Naive thymus-derived CD4-positive, alpha-beta T cell (primary cell): ENCODE measurements at regions not wholly inside any gene's neighbourhood (a gene's known extent, or its start where the extent isn't known, plus 50 kb on each side); places are given as distances from the start of the nearest gene placed in this dataset.

Source experiments
- ATAC-seq: fragments of 150-1000 bp; cut with Tn5 transposase; 2 replicates; pipeline ENCODE4 v1.10.0; 2021; ENCODE audit warnings: mild to moderate bottlenecking, moderate library complexity
- CTCF ChIA-PET: fragments of 350-600 bp; sonication (Branson Sonifier 250); formaldehyde crosslinking; loops from one replicate; lab custom pipeline; 2021; ENCODE audit warnings: antibody characterized with exemption; lab: Charles Lee
- POLR2A ChIA-PET: fragments of 350-600 bp; sonication (Branson Sonifier 250); formaldehyde crosslinking; loops from one replicate; lab custom pipeline; 2021; ENCODE audit warnings: antibody characterized with exemption, inconsistent platforms; lab: Charles Lee
- DNase-seq, 9 donors: peaks; one replicate each; pipeline versions ENCODE4 v3.0.0 to v3.0.0-alpha.2; 2020 to 2022; ENCODE audit warnings: mixed read lengths in 1 of 9
- H3K27ac ChIP-seq: one replicate; pipeline ENCODE4 v1.7.0; 2013; ENCODE audit warnings: mild to moderate bottlenecking, low read depth, low read length, moderate library complexity
- H3K27me3 ChIP-seq, 2 donors: one replicate each; pipeline ENCODE4 v1.7.0; 2013; ENCODE audit warnings: low read length in 2 of 2, mild to moderate bottlenecking in 2 of 2, moderate library complexity in 2 of 2; ENCODE audit not compliant: control insufficient read depth in 2 of 2, insufficient read depth in 2 of 2
- H3K36me3 ChIP-seq, 3 experiments: 1 replicate in 2 of 3; 2 replicates in 1 of 3; pipeline ENCODE4 v1.7.0; 2013; ENCODE audit warnings: low read length in 3 of 3, mild to moderate bottlenecking in 3 of 3, moderate library complexity in 1 of 3; ENCODE audit not compliant: insufficient read depth in 3 of 3, control insufficient read depth in 2 of 3
- H3K4me1 ChIP-seq, 2 donors: one replicate each; pipeline ENCODE4 v1.7.0; 2013; ENCODE audit warnings: low read length in 2 of 2, mild to moderate bottlenecking in 2 of 2, moderate library complexity in 1 of 2; ENCODE audit not compliant: control insufficient read depth in 2 of 2, insufficient read depth in 2 of 2
- H3K4me3 ChIP-seq: 2 replicates; pipeline ENCODE4 v1.7.0; 2013; ENCODE audit warnings: mild to moderate bottlenecking, low read length
- H3K9me3 ChIP-seq, 3 experiments: 1 replicate in 2 of 3; 2 replicates in 1 of 3; pipeline ENCODE4 v1.7.0; 2013; ENCODE audit warnings: low read length in 3 of 3; ENCODE audit not compliant: control insufficient read depth in 2 of 3
- H3K27ac Mint-ChIP-seq, 9 donors: one replicate each; pipeline ENCODE4 v1.8.0; 2020 to 2022; ENCODE audit warnings: mixed read lengths in 9 of 9, mild to moderate bottlenecking in 8 of 9, moderate library complexity in 5 of 9, inconsistent platforms in 2 of 9
- H3K27me3 Mint-ChIP-seq, 5 donors: one replicate each; pipeline ENCODE4 v1.8.0; 2021 to 2022; ENCODE audit warnings: mixed read lengths in 5 of 5, mild to moderate bottlenecking in 1 of 5
- H3K36me3 Mint-ChIP-seq, 5 donors: one replicate each; pipeline ENCODE4 v1.8.0; 2020 to 2022; ENCODE audit warnings: mixed read lengths in 5 of 5, mild to moderate bottlenecking in 3 of 5, inconsistent platforms in 1 of 5
- H3K4me1 Mint-ChIP-seq, 7 donors: one replicate each; pipeline ENCODE4 v1.8.0; 2020 to 2022; ENCODE audit warnings: mixed read lengths in 7 of 7, mild to moderate bottlenecking in 3 of 7, inconsistent platforms in 1 of 7
- H3K4me3 Mint-ChIP-seq, 10 donors: one replicate each; pipeline ENCODE4 v1.8.0; 2020 to 2022; ENCODE audit warnings: mild to moderate bottlenecking in 10 of 10, mixed read lengths in 10 of 10, moderate library complexity in 6 of 10, inconsistent platforms in 2 of 10
- H3K9me3 Mint-ChIP-seq, 11 donors: one replicate each; pipeline ENCODE4 v1.8.0; 2020 to 2022; ENCODE audit warnings: mixed read lengths in 11 of 11, mild to moderate bottlenecking in 4 of 11, inconsistent platforms in 1 of 11, moderate library complexity in 1 of 11
- intact Hi-C, 2 donors: fragments of 100-400 bp; cut with micrococcal nuclease; formaldehyde crosslinking; loops; one replicate each; pipeline ENCODE4 v1.15.1; 2023

DNA sequence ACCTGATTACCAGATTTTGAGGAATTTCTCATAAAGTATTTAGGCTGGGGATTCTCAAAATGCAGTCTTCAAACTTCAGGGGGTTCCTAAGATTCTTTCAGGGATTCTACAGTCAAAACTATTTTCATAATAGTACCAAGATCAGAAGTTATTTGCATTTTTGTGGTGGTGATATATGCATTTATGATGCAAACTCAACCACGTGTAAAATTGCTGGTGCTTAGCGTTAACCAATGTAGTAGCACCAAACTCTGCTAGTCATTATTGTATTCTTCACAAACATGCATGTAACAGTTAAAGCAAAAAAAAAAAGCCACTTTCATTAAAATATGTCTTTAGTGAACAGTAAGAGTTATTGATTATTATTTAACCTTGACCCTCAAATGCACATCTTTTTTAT lies 274.9 kb upstream of the DNAJC19 start:
- ATAC-seq (no peak), DNase-seq (no peak)
- H3K4me1 ChIP-seq, result no peaks in the 10 kb centered on the region
- H3K27me3 ChIP-seq, result no peaks in the 10 kb centered on the region
- intact Hi-C loops, result no loop called here
- H3K27ac Mint-ChIP-seq, result no peak overlapping the region
- H3K36me3 Mint-ChIP-seq, result no peaks in the 10 kb centered on the region
- ChIA-PET CTCF (no interaction called here), POLR2A (no interaction called here)
- H3K36me3 ChIP-seq, result no peaks in the 10 kb centered on the region
- no peak overlapping the region for H3K27ac ChIP-seq
- H3K4me3 ChIP-seq, result no peak overlapping the region
- no peak overlapping the region for H3K4me3 Mint-ChIP-seq
- peaks cover 0 to 15% (median 5%) of the 10 kb centered on the region in 11 donors for H3K9me3 Mint-ChIP-seq
- H3K9me3 ChIP-seq, result no peaks in the 10 kb centered on the region
- peaks cover 0 to 10% (median 8%) of the 10 kb centered on the region in 5 donors for H3K27me3 Mint-ChIP-seq
- peaks cover 0 to 4% (median 0%) of the 10 kb centered on the region in 7 donors for H3K4me1 Mint-ChIP-seq

DNA sequence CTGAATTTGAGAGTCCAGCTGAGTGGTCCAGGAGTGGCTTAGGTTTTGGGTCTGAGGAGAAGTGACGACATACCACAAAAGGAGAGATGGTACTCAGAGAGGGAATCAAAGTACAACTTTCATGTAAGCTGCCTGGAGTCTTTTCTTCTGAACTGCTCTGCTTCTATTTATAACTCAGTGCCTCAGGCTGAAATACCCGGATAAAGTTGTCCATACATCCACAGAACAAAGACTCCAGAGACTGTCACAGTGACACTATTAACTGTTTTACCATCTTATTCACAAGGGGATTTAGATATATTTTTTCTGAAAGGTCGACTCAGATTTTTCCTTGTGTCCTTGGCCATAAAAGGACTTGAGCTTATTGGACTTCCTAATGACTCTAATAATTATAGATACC lies 264.3 kb upstream of the DNAJC19 start:
- no peak overlapping the region for H3K27ac ChIP-seq
- ATAC-seq (no peak), DNase-seq (no peak)
- CTCF ChIA-PET, result no interaction called here
- H3K4me3 ChIP-seq, result no peak overlapping the region
- intact Hi-C loops, result no loop called here
- H3K9me3 ChIP-seq, result no peaks in the 10 kb centered on the region
- H3K4me1 Mint-ChIP-seq, result no peaks in the 10 kb centered on the region
- no peaks in the 10 kb centered on the region for H3K27me3 ChIP-seq
- POLR2A ChIA-PET, result no interaction called here
- no peaks in the 10 kb centered on the region for H3K4me1 ChIP-seq
- peaks cover 0 to 1% (median 0%) of the 10 kb centered on the region in 11 donors for H3K9me3 Mint-ChIP-seq
- H3K27me3 Mint-ChIP-seq, result peaks cover 0 to 7% (median 0%) of the 10 kb centered on the region in 5 donors
- H3K27ac Mint-ChIP-seq, result no peak overlapping the region
- H3K4me3 Mint-ChIP-seq, result no peak overlapping the region
- H3K36me3 Mint-ChIP-seq, result no peaks in the 10 kb centered on the region
- no peaks in the 10 kb centered on the region for H3K36me3 ChIP-seq

DNA sequence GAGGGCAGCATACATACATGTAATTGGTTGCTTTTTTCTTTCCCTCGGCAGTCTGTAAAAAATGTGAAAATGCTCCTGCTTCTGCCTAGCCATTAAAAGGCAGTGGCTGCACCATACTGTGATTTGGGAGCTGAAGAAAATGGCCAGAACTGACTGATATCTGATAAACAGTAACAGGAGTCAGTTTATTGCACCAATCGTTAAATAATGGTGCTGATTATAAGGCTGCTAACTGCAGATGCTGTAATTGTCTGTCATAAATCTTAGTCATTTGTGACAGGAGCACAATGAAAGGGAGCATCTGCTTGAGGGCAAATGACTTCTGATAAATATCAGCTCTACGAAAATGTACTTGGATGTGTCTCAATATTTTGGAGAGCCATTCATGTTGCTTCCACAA lies 263.1 kb upstream of the DNAJC19 start:
- no peak overlapping the region for H3K4me3 ChIP-seq
- ATAC-seq (no peak), DNase-seq (no peak)
- POLR2A ChIA-PET, result no interaction called here
- Mint-ChIP-seq H3K4me3 (no peak overlapping the region), H3K36me3 (no peaks in the 10 kb centered on the region), H3K27ac (no peak overlapping the region), H3K27me3 (peaks cover 0 to 7% (median 0%) of the 10 kb centered on the region in 5 donors), H3K4me1 (no peaks in the 10 kb centered on the region), H3K9me3 (no peaks in the 10 kb centered on the region)
- no peak overlapping the region for H3K27ac ChIP-seq
- no peaks in the 10 kb centered on the region for H3K9me3 ChIP-seq
- CTCF ChIA-PET, result no interaction called here
- H3K27me3 ChIP-seq, result no peaks in the 10 kb centered on the region
- no peaks in the 10 kb centered on the region for H3K4me1 ChIP-seq
- intact Hi-C loops, result no loop called here
- H3K36me3 ChIP-seq, result no peaks in the 10 kb centered on the region

DNA sequence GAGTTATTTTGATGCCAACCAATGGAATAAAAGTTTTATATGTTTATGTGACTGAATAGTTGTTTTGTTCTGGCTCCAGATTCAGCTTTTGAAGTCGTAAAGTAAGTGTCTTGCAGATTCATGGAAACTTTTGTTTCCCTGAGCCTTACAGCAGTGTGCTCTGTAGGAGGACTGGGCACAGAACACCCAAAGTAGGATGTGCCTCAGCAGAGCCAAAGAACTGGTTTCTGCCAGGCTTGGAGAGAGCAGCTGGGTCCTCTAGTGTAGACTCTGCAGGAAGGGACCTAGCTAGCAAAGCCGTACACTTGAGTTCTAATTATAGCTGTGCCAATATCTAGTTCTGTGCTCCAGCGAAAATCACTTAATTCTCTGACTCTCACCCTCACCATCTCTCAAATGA lies 261.2 kb upstream of the DNAJC19 start:
- no peaks in the 10 kb centered on the region for H3K9me3 ChIP-seq
- ATAC-seq, result no peak
- H3K27ac Mint-ChIP-seq, result no peak overlapping the region
- H3K4me3 ChIP-seq, result no peak overlapping the region
- H3K36me3 Mint-ChIP-seq, result no peaks in the 10 kb centered on the region
- intact Hi-C loops, result no loop called here
- peaks cover 0 to 4% (median 0%) of the 10 kb centered on the region in 11 donors for H3K9me3 Mint-ChIP-seq
- POLR2A ChIA-PET, result no interaction called here
- CTCF ChIA-PET, result interaction anchor here (0.7 kb wide), 1 partner anchor 82 kb away, joined by 3 read pairs; no protein-coding TSS in a partner anchor
- H3K27me3 Mint-ChIP-seq, result peaks cover 0 to 7% (median 0%) of the 10 kb centered on the region in 5 donors
- H3K27me3 ChIP-seq, result no peaks in the 10 kb centered on the region
- H3K4me3 Mint-ChIP-seq, result no peak overlapping the region
- no peaks in the 10 kb centered on the region for H3K4me1 Mint-ChIP-seq
- DNase-seq, result no peak
- H3K27ac ChIP-seq, result no peak overlapping the region
- no peaks in the 10 kb centered on the region for H3K4me1 ChIP-seq
- no peaks in the 10 kb centered on the region for H3K36me3 ChIP-seq

DNA sequence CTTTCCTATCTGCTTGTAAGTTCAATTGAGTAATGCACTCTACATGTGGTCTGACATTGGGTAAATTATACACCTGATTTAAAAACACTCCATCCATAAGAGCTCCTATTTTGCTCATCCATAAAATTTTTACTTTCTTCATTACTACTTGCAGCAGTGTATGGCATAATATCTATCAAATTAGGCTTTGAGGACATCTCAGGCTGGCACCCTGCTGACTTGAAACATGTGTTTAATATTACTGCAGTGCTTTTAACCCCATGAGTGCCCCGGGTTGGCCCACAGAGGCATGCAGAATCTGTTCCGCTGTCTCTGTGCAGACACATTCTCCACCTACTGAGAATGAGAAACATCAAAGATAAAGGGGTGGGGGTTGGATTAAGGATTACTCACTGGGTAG lies 249.9 kb upstream of the DNAJC19 start:
- Mint-ChIP-seq H3K27me3 (peaks cover 0 to 12% (median 4%) of the 10 kb centered on the region in 5 donors), H3K4me1 (no peaks in the 10 kb centered on the region), H3K27ac (no peak overlapping the region), H3K4me3 (no peak overlapping the region), H3K36me3 (no peaks in the 10 kb centered on the region), H3K9me3 (peaks cover 0 to 12% (median 3%) of the 10 kb centered on the region in 11 donors)
- no peaks in the 10 kb centered on the region for H3K36me3 ChIP-seq
- no peak for ATAC-seq
- H3K4me3 ChIP-seq, result no peak overlapping the region
- DNase-seq, result no peak
- H3K27me3 ChIP-seq, result no peaks in the 10 kb centered on the region
- H3K4me1 ChIP-seq, result no peaks in the 10 kb centered on the region
- ChIA-PET CTCF (interaction anchor here (0.6 kb wide), 1 partner anchor 10 kb away, joined by 6 read pairs; no protein-coding TSS in a partner anchor), POLR2A (no interaction called here)
- H3K9me3 ChIP-seq, result no peaks in the 10 kb centered on the region
- no peak overlapping the region for H3K27ac ChIP-seq
- intact Hi-C loops, result no loop called here

DNA sequence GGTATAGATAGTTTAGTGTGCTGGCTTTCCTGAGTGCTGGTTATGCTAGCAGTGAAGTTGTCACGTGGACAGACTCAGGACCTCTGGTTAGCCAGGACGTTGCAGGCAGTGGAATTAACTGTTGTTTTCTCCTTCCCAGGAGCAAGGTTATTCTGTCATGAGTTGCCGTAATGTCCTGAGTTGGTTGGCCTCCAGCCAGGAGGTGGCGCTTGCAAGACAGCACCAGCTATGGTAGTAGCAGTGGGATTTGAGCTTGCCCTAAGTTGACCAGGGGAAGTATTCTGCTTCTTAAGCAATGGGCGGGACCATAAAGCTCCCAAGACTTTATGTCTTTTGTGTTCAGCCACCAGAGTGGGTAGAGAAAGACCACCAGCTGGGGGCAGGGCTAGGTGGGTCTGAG lies 240.7 kb upstream of the DNAJC19 start:
- H3K27ac ChIP-seq, result no peak overlapping the region
- Mint-ChIP-seq H3K36me3 (no peaks in the 10 kb centered on the region), H3K9me3 (peaks cover 0 to 22% (median 3%) of the 10 kb centered on the region in 11 donors), H3K27ac (no peak overlapping the region), H3K4me3 (no peak overlapping the region), H3K27me3 (peaks cover 0 to 6% (median 3%) of the 10 kb centered on the region in 5 donors), H3K4me1 (no peaks in the 10 kb centered on the region)
- no peak for DNase-seq
- POLR2A ChIA-PET, result no interaction called here
- H3K9me3 ChIP-seq, result no peaks in the 10 kb centered on the region
- no peak overlapping the region for H3K4me3 ChIP-seq
- CTCF ChIA-PET, result no interaction called here
- ATAC-seq, result no peak
- no peaks in the 10 kb centered on the region for H3K36me3 ChIP-seq
- intact Hi-C loops, result no loop called here
- H3K4me1 ChIP-seq, result no peaks in the 10 kb centered on the region
- no peaks in the 10 kb centered on the region for H3K27me3 ChIP-seq

DNA sequence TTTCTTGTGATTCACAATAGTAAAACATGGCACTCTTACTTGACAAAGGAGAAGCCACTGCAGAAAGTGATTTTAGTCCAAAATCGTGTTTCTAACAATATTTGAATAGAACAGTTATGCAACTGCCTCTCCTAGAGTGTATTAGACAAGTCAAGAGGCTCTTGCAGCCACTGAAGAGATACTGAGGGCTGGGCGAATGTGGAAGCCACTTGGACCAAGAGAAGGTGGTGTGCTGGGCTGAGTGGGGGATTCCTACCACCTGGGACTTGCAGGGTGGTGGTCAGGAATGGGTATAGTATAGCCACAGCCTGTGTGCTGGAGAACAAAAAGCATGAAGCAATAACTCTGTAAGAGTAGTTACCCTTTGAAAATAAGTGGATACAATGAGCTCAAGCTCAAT lies 223.8 kb upstream of the DNAJC19 start:
- Mint-ChIP-seq H3K36me3 (no peaks in the 10 kb centered on the region), H3K27ac (no peak overlapping the region), H3K4me1 (no peaks in the 10 kb centered on the region), H3K27me3 (peaks cover 0 to 26% (median 5%) of the 10 kb centered on the region in 5 donors), H3K9me3 (peaks cover 0 to 3% (median 0%) of the 10 kb centered on the region in 11 donors), H3K4me3 (no peak overlapping the region)
- Histone ChIP-seq H3K36me3 (no peaks in the 10 kb centered on the region), H3K27me3 (no peaks in the 10 kb centered on the region), H3K4me1 (no peaks in the 10 kb centered on the region), H3K9me3 (no peaks in the 10 kb centered on the region), H3K4me3 (no peak overlapping the region), H3K27ac (no peak overlapping the region)
- no peak for DNase-seq
- ChIA-PET POLR2A (no interaction called here), CTCF (no interaction called here)
- no peak for ATAC-seq
- intact Hi-C loops, result loop anchor here in 1 of 2 donors (5.0 kb wide), 1 partner anchor 489 kb away; no protein-coding TSS in a partner anchor
